HG03460 (cell line): ENCODE measurements at regions not wholly inside any gene's neighbourhood (a gene's known extent, or its start where the extent isn't known, plus 50 kb on each side); places are given as distances from the start of the nearest gene placed in this dataset.
"Not testable (repeated sequence)": the region's sequence is repeated elsewhere in the genome, so short reads cannot be mapped to it uniquely, and the experiment has no call there.

Experiments
- ATAC-seq: cut with Tn5 transposase; IDR thresholded peaks from one replicate; pipeline ENCODE4 v1.9.1; 2021; ENCODE audit not compliant: unreplicated experiment

DNA sequence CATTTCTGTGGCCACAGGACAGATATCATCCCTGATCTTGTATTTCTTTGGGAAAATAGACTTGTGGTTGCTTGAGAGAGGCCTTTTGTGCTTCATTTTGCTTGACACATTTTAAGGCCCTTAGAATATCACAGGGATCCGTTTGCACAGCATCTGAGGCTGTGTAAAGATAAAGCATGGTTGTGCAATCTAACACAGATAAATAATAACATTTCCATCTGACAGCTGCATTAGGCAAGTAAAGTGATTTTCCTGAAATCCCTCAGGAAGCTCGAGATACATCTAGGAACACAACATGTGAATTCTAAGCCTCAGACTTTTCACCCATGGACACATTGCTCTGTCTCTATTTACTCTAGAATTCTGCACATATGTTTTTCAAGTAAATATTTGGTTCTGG lies 212.8 kb upstream of the ADAMTSL1 start:
- no peak for ATAC-seq

DNA sequence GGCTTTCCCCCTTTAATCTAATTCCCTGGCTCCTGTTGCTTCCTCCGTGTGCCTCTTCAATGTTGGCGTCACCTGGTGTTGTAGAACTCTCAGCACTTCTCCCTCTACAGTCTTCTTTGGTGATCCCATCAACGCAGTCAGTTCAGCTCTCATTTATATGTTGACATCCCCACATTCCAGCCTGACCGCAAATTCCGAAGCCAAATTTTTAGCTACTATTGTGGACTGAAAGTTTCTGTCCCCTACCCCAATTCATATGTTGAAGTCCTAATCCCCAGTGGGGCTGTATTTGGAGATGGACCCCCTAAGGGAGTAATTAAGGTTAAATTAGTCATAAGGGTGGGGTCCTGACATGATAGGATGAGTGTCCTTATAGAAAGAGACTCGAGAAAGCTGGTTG lies 210.6 kb upstream of the ADAMTSL1 start:
- ATAC-seq, result no peak

DNA sequence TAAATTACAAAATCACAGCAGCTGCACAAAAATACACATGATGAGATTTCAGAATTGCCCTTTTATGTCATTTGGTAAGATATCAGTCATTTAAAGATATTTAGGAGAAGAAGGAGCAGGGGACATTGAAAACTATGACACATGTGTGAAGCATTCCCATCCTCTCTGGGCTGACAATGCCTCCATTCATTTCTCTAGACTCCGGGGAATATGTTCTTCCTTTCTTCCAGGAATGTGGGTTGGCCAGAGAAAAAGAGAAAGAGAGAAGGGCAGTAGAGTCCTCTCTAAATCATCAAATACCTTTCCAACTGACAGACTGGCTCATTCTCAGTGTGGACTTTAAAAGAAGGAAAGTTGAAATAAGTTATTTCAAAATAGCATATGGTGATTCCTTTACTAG lies 205.6 kb upstream of the ADAMTSL1 start:
- ATAC-seq, result no peak

DNA sequence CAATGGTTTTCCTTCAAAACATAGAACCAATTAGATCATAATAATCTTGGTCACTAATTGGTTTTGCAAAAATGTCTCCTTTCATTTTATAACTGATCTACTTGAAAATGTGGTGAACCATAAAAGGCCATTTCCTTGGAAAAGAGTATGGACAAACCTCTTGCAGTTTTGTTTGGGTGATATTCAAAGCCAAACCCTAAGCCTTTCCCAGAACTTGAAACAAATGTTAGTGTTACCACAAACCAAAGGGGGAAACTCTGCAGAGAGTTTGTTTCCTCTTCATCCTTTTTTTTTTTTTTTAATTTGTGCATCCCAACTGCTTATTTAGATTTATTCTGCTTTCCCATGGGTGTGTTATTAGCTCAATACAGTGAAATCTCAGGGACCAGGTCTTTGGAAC lies 204.4 kb upstream of the ADAMTSL1 start:
- ATAC-seq, result no peak

- no peak for ATAC-seq
Observed at GRCh38 chr9:18274693-18275092, 199.3 kb upstream of the ADAMTSL1 start.

GRCh38 chr9:18275313-18275990 lies 198.5 kb upstream of the ADAMTSL1 start:
- no peak for ATAC-seq

- ATAC-seq, result no peak
Observed at GRCh38 chr9:18281291-18281690, 192.7 kb upstream of the ADAMTSL1 start.

DNA sequence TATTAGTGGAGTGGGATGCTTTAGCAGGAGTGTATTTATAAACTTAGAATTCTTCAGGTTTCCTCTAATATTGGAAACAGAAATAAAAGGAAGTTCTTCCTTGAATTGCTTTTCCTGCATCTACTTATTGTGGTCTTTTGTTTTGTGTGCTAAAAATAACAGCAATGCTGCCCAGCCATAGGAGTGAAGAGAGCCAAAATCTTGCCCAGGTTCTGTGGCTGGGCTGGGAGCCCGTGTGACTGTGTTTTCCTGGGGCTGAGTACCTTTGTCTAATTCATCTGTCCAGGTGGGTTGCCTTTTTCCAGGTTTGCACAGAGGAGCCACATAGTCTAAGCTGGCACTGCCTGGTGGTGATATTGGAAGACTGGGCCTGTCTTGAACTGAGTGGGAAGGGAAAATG lies 179.7 kb upstream of the ADAMTSL1 start:
- ATAC-seq, result no peak

- ATAC-seq, result no peak
Observed at GRCh38 chr9:18296702-18297055, 177.3 kb upstream of the ADAMTSL1 start.

GRCh38 chr9:18297056-18297841 lies 176.7 kb upstream of the ADAMTSL1 start:
- ATAC-seq, result no peak

- no peak for ATAC-seq
Observed at GRCh38 chr9:18299449-18299848, 174.5 kb upstream of the ADAMTSL1 start.

GRCh38 chr9:18305167-18305806 lies 168.7 kb upstream of the ADAMTSL1 start:
- not testable (repeated sequence) for ATAC-seq

DNA sequence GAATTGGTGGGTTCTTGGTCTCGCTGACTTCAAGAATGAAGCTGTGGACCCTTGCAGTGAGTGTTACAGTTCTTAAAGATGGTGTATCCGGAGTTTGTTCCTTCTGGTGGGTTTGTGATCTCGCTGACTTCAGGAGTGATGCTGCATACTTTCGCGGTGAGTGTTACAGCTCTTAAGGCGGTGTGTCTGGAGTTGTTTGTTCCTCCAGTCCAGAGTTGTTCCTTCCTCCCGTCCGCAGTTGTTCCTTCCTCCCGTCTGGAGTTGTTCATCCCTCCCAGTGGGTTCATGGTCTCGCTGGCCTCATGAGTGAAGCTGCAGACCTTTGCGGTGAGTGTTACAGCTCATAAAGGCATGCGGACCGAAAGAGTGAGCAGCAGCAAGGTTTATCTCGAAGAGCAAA lies 159.6 kb upstream of the ADAMTSL1 start:
- ATAC-seq, result no peak

GRCh38 chr9:18317896-18318295 lies 156.1 kb upstream of the ADAMTSL1 start:
- no peak for ATAC-seq

DNA sequence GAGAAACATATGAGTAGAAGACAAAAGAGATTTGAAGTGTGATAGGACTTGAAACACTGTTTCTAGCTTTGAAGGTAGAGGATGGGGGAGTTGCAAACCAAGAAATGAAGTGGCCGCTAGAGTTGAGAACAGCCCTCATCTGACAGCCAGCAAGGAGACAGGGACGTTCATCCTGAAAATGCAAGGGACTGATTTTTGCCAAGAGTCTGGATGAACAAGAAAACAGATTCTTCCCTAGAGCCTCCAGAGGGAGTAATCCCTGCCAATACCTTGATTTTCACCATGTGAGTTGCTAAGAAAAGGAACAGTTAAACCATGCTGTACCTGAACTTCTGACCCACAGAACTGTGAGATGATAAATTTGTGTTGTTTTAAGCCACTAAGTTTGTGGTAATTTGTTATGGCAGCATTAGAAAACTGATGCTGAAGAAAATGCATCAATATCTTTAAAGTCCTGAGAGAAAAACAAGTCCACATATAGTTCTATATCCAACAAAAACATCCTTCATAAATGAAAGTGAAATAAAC lies 154.0 kb upstream of the ADAMTSL1 start:
- ATAC-seq, result no peak

- ATAC-seq, result no peak
Observed at GRCh38 chr9:18324928-18325745, 148.8 kb upstream of the ADAMTSL1 start.

DNA sequence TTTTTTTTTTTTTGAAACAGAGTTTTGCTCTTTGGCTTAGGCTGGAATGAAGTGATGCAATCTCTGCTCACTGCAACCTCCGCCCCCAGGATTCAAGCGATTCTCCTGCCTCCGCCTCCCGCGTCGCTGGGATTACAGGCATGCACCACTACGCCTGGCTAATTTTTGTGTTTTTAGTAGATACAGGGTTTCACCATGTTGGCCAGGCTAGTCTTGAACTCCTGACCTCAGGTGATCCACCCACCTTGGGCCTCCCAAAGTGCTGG lies 148.3 kb upstream of the ADAMTSL1 start:
- not testable (repeated sequence) for ATAC-seq

- no peak for ATAC-seq
Observed at GRCh38 chr9:18327121-18327520, 146.8 kb upstream of the ADAMTSL1 start.

- no peak for ATAC-seq
Observed at GRCh38 chr9:18330401-18331309, 143.3 kb upstream of the ADAMTSL1 start.

DNA sequence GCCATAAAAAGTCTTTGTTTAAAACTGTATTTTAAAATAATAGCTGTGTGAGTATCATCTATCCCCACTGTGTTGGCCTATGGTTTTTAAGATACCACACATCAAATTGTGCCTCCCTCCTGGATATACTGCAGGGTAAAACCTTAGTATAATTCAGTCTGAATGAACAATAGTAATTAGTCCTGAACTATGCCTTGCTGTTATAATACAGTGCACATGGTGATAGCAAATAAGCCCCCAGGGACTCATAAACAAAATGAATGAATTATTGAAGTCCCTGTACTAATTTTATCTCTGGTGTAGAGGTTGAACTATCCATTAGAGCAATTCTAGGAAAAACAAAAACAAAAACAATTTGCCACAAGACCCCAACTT lies 142.7 kb upstream of the ADAMTSL1 start:
- no peak for ATAC-seq
